Endodermal cell (in vitro differentiated cells): ENCODE measurements at regions not wholly inside any gene's neighbourhood (a gene's known extent, or its start where the extent isn't known, plus 50 kb on each side); places are given as distances from the start of the nearest gene placed in this dataset.

ENCODE experiments used
- DNase-seq: peaks from one replicate; pipeline ENCODE4 v3.0.0-alpha.2; 2017
- H3K27ac ChIP-seq: 2 replicates; pipeline ENCODE4 v1.5.1; 2013; ENCODE audit warnings: mild to moderate bottlenecking, low read depth, low read length, moderate library complexity
- H3K27me3 ChIP-seq: 2 replicates; pipeline ENCODE4 v1.6.1; 2013; ENCODE audit warnings: mild to moderate bottlenecking, low read length, moderate library complexity; ENCODE audit not compliant: insufficient read depth, control insufficient read depth, poor library complexity, severe bottlenecking
- H3K36me3 ChIP-seq: 2 replicates; pipeline ENCODE4 v1.7.0; 2013; ENCODE audit warnings: mild to moderate bottlenecking, low read length, moderate library complexity; ENCODE audit not compliant: control insufficient read depth, insufficient read depth
- H3K4me1 ChIP-seq: one replicate; pipeline ENCODE4 v1.7.0; 2013; ENCODE audit warnings: low read length; ENCODE audit not compliant: control insufficient read depth, insufficient read depth
- H3K4me3 ChIP-seq: 2 replicates; pipeline ENCODE4 v1.5.1; 2013; ENCODE audit warnings: mild to moderate bottlenecking, low read length, moderate library complexity
- H3K9ac ChIP-seq: 2 replicates; pipeline ENCODE4 v1.6.1; 2013; ENCODE audit warnings: mild to moderate bottlenecking, low read length, moderate library complexity; ENCODE audit not compliant: poor library complexity, severe bottlenecking; ENCODE audit errors: extremely low read depth
- H3K9me3 ChIP-seq: 2 replicates; pipeline ENCODE4 v1.6.1; 2013; ENCODE audit warnings: mild to moderate bottlenecking, low read length, moderate library complexity; ENCODE audit not compliant: control insufficient read depth
- H3K27ac Mint-ChIP-seq: 2 replicates; pipeline ENCODE4 v1.8.0; 2020; ENCODE audit warnings: mixed read lengths
- H3K27me3 Mint-ChIP-seq: 2 replicates; pipeline ENCODE4 v1.8.0; 2021; ENCODE audit warnings: mild to moderate bottlenecking, mixed read lengths; ENCODE audit not compliant: insufficient read depth
- H3K36me3 Mint-ChIP-seq: 2 replicates; pipeline ENCODE4 v1.8.0; 2020; ENCODE audit warnings: low read depth, mixed read lengths
- H3K4me1 Mint-ChIP-seq: 2 replicates; pipeline ENCODE4 v1.8.0; 2020; ENCODE audit warnings: mixed read lengths
- H3K4me3 Mint-ChIP-seq: 2 replicates; pipeline ENCODE4 v1.8.0; 2020; ENCODE audit warnings: mild to moderate bottlenecking, moderate library complexity, mixed read lengths
- H3K9me3 Mint-ChIP-seq: 2 replicates; pipeline ENCODE4 v1.8.0; 2020; ENCODE audit warnings: mild to moderate bottlenecking, mixed read lengths
- CTCF ChIP-seq: fragments of 200-600 bp; sonication (generic); conservative IDR thresholded peaks from 2 replicates; pipeline ENCODE4 v1.5.0; 2021; ENCODE audit warnings: antibody characterized with exemption, mild to moderate bottlenecking
- WGBS, 2 experiments: methylation state at CpG; one replicate each; pipeline versions ENCODE4 v1.1.5 to v1.1.7; 2013; ENCODE audit warnings: missing lambda C conversion rate in 2 of 2, mixed read lengths in 1 of 2; ENCODE audit not compliant: insufficient coverage in 1 of 2, insufficient read length in 1 of 2; 5-methylcytosine and 5-hydroxymethylcytosine counted together

- TF ChIP-seq CTCF = no peak
These were observed 229.9 kb upstream of the LRTM1 start for GRCh38 chr3:55157731-55158130.

GRCh38 chr3:55156851-55157650 lies 229.2 kb upstream of the LRTM1 start:
- H3K27me3 ChIP-seq = peaks cover 10% of the 10 kb centered on the region
- no peaks in the 10 kb centered on the region for H3K4me1 ChIP-seq
- no peaks in the 10 kb centered on the region for H3K36me3 ChIP-seq
- Mint-ChIP-seq H3K36me3 (no peaks in the 10 kb centered on the region), H3K9me3 (no peaks in the 10 kb centered on the region), H3K4me1 (no peaks in the 10 kb centered on the region), H3K27me3 (peaks cover 2% of the 10 kb centered on the region), H3K27ac (no peak overlapping the region), H3K4me3 (no peak overlapping the region)
- H3K9ac ChIP-seq = no peak overlapping the region
- DNase-seq = no peak
- no peak for TF ChIP-seq CTCF
- no peaks in the 10 kb centered on the region for H3K9me3 ChIP-seq
- 87 to 88% methylated on average over 8 to 9 of the region's 9 CpGs for WGBS, 2 experiments
- no peak overlapping the region for H3K4me3 ChIP-seq
- H3K27ac ChIP-seq = no peak overlapping the region

More at GRCh38 chr3:55157731-55158130, 229.9 kb upstream of the LRTM1 start:
- Mint-ChIP-seq H3K27me3 (no peaks in the 10 kb centered on the region), H3K27ac (no peak overlapping the region), H3K36me3 (no peaks in the 10 kb centered on the region), H3K4me3 (no peak overlapping the region), H3K4me1 (no peaks in the 10 kb centered on the region), H3K9me3 (no peaks in the 10 kb centered on the region)
- WGBS, 2 experiments = 80% methylated on average over 1 of the region's 1 CpG; no CpG with 5 or more reads in 1 of the 2 experiments
- no peak for DNase-seq
- Histone ChIP-seq H3K4me3 (no peak overlapping the region), H3K9me3 (no peaks in the 10 kb centered on the region), H3K9ac (no peak overlapping the region), H3K27ac (no peak overlapping the region), H3K4me1 (no peaks in the 10 kb centered on the region), H3K36me3 (no peaks in the 10 kb centered on the region), H3K27me3 (peaks cover 10% of the 10 kb centered on the region)

- H3K4me3 Mint-ChIP-seq = no peak overlapping the region
- no peak for TF ChIP-seq CTCF
- H3K27me3 Mint-ChIP-seq = peaks cover 5% of the 10 kb centered on the region
- H3K4me3 ChIP-seq = no peak overlapping the region
- H3K27ac Mint-ChIP-seq = no peak overlapping the region
- no peaks in the 10 kb centered on the region for H3K9me3 ChIP-seq
- H3K36me3 ChIP-seq = no peaks in the 10 kb centered on the region
- no peaks in the 10 kb centered on the region for H3K36me3 Mint-ChIP-seq
- no peaks in the 10 kb centered on the region for H3K4me1 ChIP-seq
- no peak overlapping the region for H3K27ac ChIP-seq
- H3K9me3 Mint-ChIP-seq = no peaks in the 10 kb centered on the region
- DNase-seq = no peak
- no peaks in the 10 kb centered on the region for H3K27me3 ChIP-seq
- no peaks in the 10 kb centered on the region for H3K4me1 Mint-ChIP-seq
- whole genome bisulfite sequencing, 2 experiments = 94% methylated on average over 9 of the region's 9 CpGs; no CpG with 5 or more reads in 1 of the 2 experiments
- no peak overlapping the region for H3K9ac ChIP-seq
These were observed 220.2 kb upstream of the LRTM1 start for GRCh38 chr3:55147856-55148720.
